Right ventricle myocardium superior (tissue), 1 donor: ENCODE measurements at regions not wholly inside any gene's neighbourhood (a gene's known extent, or its start where the extent isn't known, plus 50 kb on each side); places are given as distances from the start of the nearest gene placed in this dataset.
"Not testable (repeated sequence)": the region's sequence is repeated elsewhere in the genome, so short reads cannot be mapped to it uniquely, and the experiment has no call there.

Experiments used
- ATAC-seq: fragments of 200-7000 bp; cut with Tn5 transposase; one replicate; pipeline ENCODE4 v1.9.1; 2020; ENCODE audit warnings: mild to moderate bottlenecking; ENCODE audit not compliant: poor library complexity
- DNase-seq: peaks from one replicate; pipeline ENCODE4 v3.0.0-alpha.2; 2020
- intact Hi-C: fragments of 100-400 bp; cut with DNase I; formaldehyde crosslinking; loops from one replicate; pipeline ENCODE4 v1.11.2; 2022
- donor health status: DM: no; HTN: yes; CAD: no; lungs with severe emphysema.

GRCh38 chr2:130289780-130290179 is 52.9 kb upstream of the IMP4 start:
- intact Hi-C loops = no loop called here

DNA sequence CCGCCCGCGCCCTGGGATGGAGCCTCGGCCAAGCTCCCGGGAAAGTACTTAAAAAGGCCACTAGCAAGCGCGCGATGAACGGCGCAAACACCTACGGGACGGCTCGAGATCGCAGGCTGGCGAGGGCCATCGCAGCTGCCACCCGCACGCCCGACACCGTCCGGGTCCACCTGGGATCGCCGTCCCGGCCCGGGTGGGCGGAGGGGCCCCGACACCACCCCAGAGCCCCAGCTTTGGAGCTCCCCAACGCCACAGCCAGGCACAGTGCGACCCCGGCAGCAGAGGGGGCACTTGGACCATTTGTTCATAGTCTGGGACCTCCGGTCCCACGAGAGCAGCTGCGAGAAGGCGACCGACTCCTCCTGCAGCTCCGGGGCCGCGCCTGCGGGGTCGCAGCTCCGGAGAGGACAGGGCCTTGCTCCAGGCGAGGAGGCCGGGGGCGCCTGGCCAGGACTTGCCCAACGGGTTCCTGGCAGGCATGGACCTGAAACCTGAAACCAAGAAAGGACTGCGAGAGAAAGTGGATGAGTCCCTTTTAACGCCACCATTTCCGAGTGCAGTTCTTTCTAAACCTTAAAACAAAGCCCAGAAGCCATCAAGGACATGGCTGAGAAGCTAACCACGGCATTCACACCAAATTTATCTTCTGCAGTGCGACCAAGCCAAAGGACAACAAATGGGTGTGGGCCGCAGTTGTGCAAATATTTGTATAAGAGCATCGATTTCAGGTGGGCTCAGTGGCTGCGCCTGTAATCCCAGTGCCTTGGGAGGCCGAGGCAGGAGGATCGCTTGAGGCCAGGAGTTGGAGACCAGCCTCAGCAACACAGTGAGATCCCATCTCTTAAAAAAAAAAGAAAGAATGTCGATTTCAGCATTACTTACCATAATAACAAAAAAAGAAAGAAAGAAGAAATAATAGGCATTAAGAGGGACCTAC is 54.0 kb upstream of the IMP4 start:
- DNase-seq = no peak
- no peak for ATAC-seq
- intact Hi-C loops = no loop called here

More at GRCh38 chr2:130289780-130290179, 52.9 kb upstream of the IMP4 start:
- DNase-seq (no peak), ATAC-seq (no peak)

DNA sequence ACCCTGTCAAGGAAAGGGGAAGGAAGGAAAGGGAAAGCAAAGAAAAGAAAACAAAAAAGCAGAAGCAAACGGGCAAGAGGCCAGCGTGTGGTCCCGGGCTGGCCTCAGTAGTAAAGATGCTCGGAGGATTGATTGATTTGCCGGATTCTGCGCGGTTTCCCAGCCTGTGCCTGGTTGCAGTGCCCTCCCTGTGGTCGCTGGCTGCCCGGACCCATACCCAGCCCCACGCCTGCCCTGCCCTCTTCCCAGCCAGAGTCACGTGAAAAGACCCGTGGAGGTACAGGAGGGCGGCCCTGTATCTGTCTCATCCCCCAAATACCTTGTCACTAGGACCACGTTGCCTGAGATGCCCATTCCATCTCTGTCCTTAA is 55.1 kb upstream of the IMP4 start:
- intact Hi-C loops = no loop called here
- ATAC-seq = no peak

DNA sequence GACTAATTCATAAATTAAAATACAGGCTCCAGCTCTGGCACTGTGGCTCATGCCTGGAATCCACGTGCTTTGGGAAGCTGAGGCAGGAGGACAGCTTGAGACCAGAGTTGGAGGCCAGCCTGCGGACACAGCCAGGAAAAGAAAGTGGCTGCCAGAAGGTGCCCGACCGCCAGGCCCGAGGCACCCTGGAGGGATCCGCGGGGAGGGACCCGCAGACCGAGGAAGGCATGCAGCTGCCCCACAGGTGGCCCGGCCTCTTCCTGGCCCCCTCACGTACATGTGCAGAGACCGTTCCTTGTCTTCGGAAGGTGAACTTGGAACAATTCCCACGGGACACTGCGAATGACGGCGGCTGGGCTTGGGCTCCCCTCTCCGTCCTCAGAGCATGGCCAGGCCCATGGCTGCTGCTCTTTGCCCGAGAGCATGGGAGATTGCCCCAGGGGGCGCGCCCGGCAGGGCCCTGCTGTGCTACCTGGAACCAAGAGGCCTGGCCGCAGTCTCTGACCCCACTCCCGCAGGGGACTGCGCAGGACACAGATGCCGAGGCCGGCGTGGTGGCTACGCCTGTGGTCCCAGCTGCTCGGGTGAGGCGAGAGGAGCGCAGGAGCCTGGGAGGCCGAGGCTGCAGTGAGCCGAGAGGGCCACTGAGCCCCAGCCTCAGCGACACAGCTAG is 55.6 kb upstream of the IMP4 start:
- DNase-seq = no peak
- intact Hi-C loops = no loop called here
- no peak for ATAC-seq

More for the DNA sequence above, 55.1 kb upstream of the IMP4 start:
- DNase-seq = no peak

- ATAC-seq, intact Hi-C loops, DNase-seq: not testable (repeated sequence)
Observed at GRCh38 chr2:130283341-130283869, 59.3 kb upstream of the IMP4 start.

DNA sequence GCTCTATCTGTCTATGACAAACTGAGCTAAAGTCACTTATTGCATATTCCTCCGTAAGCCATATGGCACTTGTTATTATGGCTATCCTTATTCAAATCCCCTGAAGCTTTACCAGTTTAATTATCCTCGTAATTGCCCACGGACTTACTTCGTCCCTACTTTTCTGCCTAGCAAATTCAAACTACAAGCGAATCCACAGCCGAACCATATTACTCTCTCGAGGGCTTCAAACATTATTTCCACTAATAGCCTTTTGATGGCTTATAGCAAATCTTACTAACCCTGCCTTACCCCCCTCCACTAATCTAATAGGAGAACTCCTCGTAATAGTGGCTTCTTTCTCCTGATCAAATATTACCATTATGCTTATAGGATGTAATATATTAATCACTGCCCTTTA is 63.1 kb upstream of the IMP4 start:
- DNase-seq, intact Hi-C loops, ATAC-seq: not testable (repeated sequence)

- DNase-seq, intact Hi-C loops, ATAC-seq: not testable (repeated sequence)
Observed at GRCh38 chr2:130268333-130268732, 70.1 kb upstream of the TUBA3E start.

DNA sequence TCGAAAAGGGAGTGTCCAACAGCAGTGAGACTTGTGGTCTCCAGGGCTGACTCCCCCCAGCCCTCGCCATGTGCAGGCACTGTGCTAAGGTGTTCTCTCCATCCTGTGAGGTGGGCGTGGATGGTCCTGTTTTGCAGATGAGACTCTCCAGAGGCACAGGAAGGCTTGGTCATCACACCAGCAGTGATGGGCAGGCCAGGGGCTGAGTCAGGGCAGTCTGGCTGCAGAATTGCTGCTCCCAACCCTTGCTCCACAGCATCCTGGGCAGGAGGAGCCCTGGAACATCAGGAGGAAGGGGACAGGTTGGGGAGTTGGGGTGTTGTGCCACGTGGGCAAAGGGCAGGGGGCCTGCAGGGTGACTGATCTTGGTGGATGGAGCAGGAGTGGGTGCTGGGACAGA is 69.3 kb upstream of the TUBA3E start:
- ATAC-seq, DNase-seq, intact Hi-C loops: not testable (repeated sequence)

- DNase-seq, intact Hi-C loops, ATAC-seq: not testable (repeated sequence)
Observed at GRCh38 chr2:130266836-130267235, 68.6 kb upstream of the TUBA3E start.

DNA sequence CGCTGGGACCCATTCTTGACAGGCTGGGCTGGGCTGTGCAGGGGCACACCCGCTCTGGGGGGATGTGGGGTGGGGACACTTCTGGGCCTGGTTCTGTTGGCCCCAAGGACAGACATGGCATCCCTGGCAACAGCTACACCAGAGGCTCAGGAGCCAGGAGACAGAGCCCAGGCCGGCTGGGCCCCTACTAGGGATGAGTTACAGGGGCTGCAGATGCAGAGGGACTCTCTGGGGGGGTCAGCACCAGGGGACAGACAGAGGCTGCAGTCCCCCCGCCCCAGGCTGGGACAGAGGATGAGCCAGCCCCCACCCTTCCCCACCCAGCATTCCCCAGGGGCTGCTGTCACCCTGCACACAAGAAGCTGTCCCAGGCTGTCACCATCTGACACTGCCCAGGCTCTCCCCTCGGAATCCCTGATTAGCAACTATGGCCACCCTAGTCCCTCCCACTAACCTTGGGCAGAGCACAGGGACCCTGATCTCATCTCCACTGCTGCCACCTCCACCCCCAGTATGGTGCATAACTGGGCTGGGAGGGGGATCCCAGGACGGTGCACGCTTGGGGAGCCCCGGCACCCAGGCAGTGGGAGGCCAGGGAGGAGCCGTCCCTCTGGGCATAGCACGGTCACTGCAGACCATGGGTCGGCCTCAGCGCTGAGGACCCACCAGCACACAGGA is 67.5 kb upstream of the TUBA3E start:
- intact Hi-C loops, ATAC-seq, DNase-seq: not testable (repeated sequence)

DNA sequence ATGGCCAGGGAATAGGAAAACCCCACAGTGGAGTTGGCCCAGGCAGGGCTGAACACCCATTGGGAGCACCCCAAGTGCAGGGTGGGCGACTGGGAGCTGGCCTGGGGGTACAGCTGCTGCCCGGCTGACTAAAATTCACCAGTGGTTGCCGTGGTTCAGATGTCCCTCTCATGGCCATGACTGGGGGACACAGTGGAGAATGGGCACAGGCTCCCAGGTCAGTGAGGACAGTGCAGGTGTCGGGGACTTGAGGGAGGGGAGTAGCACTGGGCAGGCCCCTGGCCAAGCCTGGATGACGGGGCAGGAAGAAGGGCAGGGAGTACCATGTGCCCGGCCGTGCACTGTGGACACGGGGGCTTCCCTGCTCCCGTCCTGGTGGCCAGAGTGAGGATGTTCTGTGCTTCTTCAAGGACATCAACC is 66.7 kb upstream of the TUBA3E start:
- ATAC-seq, DNase-seq, intact Hi-C loops: not testable (repeated sequence)

GRCh38 chr2:130264501-130264900 is 66.3 kb upstream of the TUBA3E start:
- DNase-seq (no peak), ATAC-seq (no peak)
- intact Hi-C loops = no loop called here

DNA sequence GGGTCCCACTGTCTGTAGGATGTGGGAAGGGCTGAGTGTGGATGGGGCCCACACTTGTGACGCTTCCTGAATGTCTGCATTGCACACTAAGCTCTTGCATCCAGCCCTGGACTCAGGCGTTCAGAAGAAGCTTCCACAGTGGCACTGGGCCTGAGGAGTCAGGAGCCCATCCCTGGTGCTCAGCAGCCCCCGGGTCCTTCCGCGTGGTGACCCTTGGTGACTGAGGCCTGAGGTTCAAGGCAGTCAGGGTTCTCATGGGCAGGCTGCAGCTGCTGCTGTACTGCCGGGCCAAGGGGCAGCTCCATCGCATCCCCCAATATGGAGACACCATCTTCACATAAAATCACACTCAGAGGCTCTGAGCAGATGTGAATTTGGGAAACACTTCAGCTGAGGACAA is 65.8 kb upstream of the TUBA3E start:
- no peak for ATAC-seq
- intact Hi-C loops = no loop called here
- DNase-seq = no peak

- intact Hi-C loops = no loop called here
- DNase-seq = no peak
- ATAC-seq = no peak
Observed at GRCh38 chr2:130263606-130264005, 65.4 kb upstream of the TUBA3E start.

DNA sequence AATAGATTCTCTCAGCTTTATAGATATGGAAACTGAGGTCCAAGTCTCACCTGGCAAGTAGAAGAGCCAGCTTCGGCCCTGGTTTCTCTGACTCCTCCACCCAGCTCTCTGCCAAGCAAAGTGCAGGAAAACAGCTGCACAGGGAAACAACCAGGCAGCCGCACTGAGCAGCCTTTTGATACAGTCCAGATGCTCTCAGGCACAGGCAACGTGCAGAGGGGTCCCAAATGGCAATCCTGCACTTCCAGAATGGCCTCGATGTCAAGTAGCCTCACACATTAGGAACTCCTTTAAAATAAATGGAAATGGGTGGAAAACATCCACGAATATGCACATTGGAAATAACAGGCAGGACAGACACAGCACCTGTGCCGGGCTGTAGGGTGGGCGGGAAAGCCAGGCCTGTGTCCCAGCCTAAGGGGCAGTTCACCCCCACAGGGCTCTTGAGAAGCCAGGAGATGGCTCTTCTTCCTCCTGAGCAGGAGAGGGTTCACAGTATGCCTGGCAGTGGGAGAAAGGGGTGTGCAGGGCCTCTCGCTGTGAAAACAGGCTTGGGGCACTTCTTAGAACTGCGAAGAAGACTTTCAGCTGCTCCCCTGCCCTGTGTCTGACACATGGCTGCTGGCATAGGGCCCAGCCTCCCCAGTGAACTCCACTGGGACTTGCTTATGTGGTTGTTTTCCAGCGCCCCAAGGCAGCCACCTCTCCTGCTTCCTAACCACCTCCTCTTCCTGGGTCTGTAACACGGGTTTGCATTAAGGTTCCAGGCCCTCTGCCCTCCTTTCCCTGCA is 63.9 kb upstream of the TUBA3E start:
- ATAC-seq (no peak), DNase-seq (no peak)
- intact Hi-C loops = no loop called here

GRCh38 chr2:130261099-130261498 is 62.9 kb upstream of the TUBA3E start:
- intact Hi-C loops = no loop called here
- DNase-seq = no peak
- no peak for ATAC-seq

DNA sequence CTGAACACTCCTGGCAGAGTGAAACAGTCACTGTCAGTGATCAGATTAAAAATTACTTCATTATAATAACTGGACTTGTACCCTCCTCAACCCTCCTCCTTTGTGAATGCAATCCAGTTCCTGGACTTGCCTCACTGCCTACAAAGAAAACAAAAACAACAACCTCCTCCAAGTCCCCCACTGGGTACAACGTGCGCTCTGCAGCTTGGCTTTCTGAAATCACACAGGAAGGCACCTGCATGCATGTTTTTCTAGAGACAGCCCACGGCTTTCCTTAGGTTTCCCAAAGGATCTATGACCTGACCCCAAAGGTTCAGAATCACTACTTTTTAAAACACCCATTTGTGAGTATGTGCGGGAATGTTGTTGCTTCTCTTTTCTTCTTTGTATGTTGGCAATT is 61.4 kb upstream of the TUBA3E start:
- intact Hi-C loops = no loop called here
- DNase-seq (no peak), ATAC-seq (no peak)

DNA sequence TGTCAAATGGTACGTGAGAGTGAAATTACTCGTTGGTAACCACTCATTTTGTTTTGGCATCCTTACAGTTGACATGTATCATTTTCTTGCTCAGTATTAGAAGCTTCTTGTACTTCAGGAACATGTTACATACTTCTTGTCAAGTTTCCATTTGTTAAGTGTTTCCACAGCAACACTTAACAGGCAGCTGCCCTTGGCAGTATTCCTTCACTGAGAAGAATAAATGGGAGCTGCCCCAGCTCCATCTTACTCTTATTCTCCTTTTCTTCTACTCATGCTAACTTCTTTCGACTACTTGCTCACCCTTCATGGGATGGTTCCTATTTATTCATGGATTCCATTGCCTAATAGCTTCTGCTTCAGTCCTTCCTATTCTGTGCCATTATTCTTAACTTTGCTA is 60.1 kb upstream of the TUBA3E start:
- DNase-seq (no peak), ATAC-seq (no peak)
- intact Hi-C loops = no loop called here
